ENCODE measurements at regions not wholly inside any gene's neighbourhood (a gene's known extent, or its start where the extent isn't known, plus 50 kb on each side); places are given as distances from the start of the nearest gene placed in this dataset.
"Not testable (repeated sequence)": the region's sequence is repeated elsewhere in the genome, so short reads cannot be mapped to it uniquely, and the experiment has no call there.

DNA sequence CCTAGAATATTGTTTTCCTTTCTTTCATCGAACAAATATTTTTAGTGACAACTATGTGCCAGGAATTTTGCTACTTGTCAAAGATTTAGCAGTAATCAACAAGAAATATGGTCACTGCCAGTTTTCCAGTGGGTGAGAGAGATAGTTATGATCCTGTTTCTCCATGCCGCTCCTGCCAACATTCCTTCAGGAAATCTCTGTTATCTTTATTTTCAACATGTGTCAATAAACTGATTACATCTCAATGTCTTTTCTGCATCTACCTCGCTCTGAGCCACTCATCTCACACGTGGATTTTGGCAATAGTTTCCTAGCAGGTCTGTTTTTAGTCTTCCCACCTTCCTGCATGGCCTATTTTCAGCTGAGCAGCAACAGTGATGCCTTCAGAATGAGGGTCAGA, 650.0 kb upstream of the STXBP6 start:
- DNase-seq: no peak

DNA sequence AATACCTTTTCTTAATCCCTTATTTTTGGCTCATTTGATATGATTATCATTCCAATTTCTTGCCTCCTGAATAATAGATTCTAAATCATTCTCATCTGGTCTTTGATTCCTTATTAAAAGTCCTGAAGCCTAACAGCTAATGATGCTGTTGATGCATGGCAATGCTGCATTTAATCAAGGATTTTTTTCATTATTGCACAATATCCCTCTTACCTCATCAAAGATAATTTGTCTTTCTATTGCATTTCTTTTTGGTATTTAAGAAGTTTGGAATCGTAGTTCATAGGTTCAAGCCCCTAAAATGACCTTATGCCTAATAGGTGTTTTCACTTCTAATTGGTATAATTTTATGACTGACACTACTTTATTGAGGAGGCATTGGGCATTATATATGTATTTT, 648.2 kb upstream of the STXBP6 start:
- no peak for DNase-seq

DNA sequence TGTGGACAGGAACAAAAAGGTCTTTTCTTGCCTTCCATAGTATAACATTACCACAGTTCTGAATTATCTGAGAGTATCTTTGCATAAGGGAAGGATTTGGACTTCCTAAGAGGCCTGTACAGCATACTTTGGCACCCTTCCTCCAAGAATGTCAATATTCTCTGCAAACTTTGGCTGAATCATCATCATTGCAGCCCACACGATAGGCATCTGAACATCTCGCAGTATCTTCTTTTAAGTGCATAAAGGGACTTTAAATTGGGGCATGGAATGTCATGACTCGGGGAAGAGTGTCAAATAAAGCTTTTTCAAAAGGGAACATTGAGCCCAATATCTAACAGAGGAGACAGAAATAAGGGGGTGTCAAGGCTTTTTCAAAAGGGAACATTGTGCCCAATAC, 646.2 kb upstream of the STXBP6 start:
- DNase-seq: no peak

DNA sequence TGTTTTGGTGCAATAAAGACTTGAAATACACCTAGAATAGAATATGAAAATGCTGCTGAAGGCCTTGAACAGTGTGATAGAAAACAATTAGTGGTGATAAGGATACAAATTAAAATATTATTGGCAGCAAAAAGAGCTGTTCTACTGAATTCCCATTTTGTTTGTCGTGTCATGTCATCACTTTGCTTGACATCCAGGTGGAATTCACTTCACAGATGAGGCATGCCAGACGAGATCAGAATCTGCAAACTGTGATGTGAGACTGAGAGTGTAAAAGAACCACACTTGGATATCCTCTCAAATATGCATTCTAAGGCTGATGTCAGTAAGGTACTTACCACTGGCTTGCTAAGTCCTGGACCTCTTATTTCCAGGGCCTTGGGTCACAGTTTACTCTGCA, 635.1 kb upstream of the STXBP6 start:
- DNase-seq: no peak

- no peak for DNase-seq
Observed at GRCh38 chr14:25680934-25681333, 631.0 kb upstream of the STXBP6 start.

GRCh38 chr14:25680511-25680910, 630.6 kb upstream of the STXBP6 start:
- not testable (repeated sequence) for DNase-seq

GRCh38 chr14:25677111-25677510, 627.2 kb upstream of the STXBP6 start:
- DNase-seq: no peak

- no peak for DNase-seq
Observed at GRCh38 chr14:25667387-25667786, 617.4 kb upstream of the STXBP6 start.

DNA sequence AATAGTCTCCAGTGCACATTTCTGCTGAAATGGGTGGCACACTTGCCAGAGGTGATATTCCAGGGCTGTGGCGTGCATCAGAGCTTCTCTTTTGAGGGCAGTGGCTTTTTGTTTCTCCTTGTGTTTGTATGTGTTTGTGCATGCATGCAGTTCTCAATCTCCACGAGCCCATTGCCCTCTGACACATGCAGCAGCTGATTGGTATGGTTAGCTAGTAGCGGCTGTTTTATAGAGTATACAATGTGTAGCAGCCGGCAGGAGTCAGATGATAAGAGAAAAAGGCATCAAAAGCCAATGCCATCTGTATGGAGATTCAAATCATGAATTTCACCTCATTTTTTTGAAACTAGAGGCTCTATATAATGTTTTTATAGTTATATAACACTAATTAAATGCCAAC, 616.9 kb upstream of the STXBP6 start:
- DNase-seq: no peak

GRCh38 chr14:25658988-25659387, 609.0 kb upstream of the STXBP6 start:
- no peak for DNase-seq

DNA sequence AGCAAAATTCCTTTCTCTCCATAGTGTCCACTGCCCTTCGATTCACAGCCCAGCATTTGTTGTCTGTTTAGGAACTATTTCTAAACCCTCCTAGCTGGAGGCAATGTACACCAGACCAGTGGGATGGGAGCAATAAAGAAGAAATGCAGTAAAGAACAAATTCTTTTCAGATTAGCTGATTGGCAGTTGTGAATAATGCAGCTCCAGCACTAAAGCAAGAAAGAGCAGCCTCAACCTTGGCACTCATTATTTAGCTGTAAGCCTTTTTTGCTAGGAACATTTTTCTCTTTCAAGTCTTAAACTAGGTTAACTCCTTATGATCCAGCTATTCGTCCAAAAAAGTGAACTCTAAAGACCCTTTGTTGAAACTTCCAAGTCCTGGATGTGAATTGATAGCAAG, 580.5 kb upstream of the STXBP6 start:
- no peak for DNase-seq

DNA sequence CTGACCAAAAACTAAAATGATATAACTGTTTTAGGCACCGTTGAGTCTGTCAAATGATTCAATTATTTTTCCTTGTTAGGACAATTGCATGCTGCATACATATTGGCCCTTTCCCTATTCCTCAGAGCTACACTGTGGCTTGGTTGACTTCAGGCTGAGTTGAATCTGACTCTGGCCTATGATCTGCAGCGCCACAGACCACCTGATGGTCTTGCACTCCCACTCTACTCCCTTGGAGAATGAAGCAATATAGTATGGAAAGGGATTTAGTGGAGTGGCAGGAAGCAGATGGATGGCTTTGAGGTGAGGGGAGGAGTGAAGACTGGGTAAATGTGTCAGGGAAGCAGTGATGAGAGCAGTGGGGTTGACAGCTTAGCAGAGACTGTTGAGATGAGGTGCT, 579.0 kb upstream of the STXBP6 start:
- no peak for DNase-seq

DNA sequence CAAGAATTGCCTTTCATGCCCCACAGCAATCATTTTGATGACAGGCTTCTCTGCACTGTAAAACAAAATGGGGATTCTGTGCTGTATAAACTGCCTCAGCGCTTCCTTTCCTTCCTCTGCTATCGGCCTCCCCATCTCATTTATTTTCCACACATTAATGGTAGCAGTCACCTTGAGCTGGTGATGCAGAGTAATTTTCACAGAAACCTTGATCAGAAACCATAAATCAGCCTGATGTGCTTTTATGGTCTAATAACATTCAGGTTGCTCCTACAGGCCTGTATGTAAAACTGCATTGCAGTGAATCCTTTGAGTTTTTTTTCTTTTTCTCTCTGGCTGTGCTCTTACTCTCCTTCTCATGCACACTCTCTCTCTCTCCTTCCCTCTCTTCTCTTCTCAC, 578.4 kb upstream of the STXBP6 start:
- no peak for DNase-seq

GRCh38 chr14:25626986-25627385, 577.0 kb upstream of the STXBP6 start:
- DNase-seq: no peak

DNA sequence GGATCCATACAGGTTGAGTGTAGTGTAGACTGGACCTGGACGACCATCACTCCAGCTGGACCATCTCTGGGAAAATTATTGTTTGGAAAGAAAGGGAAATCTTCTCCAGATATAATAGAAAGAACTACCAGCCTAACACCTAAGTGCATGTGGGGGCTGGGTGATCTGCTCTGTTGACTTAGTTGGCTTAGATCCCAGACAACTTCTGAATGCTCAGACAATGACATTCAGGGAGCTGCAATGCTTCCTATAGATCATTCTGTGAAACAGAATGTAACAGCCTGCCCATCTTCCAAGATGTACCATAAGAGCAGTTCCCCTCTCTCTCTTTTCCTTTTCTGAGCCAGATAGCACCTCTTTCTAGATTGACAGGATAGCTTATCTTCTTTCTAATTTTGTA, 572.8 kb upstream of the STXBP6 start:
- peak; percentile 74 for DNase-seq

GRCh38 chr14:25620515-25620914, 570.6 kb upstream of the STXBP6 start:
- no peak for DNase-seq

GRCh38 chr14:25615174-25615573, 565.2 kb upstream of the STXBP6 start:
- DNase-seq: no peak

GRCh38 chr14:25607192-25607591, 557.2 kb upstream of the STXBP6 start:
- no peak for DNase-seq

DNA sequence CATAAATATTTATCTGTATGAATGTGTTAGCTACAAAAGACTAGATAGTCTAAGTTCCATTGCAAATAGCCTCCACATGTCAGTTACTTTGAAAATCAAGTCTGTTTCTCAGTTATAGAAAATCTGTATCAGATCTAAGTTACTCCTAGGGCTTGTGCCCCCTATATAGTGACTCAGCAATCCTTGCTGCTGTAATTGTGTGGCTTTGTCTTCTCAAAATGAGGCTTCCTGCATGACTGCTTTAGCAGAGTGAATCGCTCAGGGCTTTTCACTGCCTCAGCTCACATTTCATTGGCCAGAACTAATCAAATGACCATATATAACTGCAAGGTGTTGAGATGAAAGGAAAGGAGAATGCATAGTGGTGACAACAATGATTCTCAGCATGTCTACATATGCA, 552.2 kb upstream of the STXBP6 start:
- no peak for DNase-seq

DNA sequence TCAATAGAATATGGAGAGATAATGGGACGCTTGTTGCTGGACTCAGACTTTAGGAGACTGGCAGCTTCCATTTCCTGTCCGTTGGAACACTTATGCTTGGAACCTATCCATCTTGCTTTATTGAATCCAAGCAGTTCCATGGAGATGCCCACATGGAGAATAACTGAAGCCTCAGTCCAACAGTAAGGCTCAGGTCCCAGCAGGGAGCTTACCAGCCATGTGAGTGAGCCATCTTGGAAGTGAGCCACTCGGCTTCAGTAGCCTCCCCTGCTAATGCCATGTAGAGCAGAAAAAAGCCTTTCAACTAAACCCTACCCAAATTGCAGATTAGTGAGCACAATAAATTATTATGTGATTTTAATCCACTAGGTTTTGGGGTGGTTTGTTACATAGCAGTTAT, 538.8 kb upstream of the STXBP6 start:
- no peak for DNase-seq

DNA sequence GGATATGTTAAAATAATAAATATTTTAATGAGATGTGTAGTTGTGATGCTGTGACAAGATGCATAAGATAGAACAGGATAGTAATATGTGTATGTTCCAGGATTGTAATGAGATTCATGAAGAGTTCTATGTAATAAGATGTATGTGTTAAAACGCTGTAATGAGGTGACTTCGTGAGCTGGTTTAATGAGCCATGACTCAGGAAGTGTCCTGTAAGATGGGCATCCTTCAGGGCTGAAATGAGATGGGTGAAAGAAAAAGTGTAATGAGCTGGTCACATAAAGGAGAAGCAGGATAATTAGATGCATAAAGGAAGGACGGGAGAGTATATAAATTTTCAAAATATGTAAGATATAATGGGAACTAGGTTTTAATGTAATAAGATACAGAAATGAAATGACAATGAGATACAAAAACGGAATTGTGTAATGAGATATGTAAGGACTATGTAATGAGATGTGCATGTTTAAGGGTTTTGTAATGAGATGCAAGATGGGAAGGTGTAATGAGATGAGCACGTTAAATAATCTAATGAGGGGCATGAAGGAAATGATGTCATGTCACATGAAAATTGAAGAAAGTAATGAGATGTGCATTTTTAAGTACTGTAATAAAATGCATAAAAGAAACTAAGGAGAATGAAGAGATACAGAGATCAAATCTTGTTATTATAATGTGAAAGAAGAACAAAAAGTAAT, 524.8 kb upstream of the STXBP6 start:
- no peak for DNase-seq

- no peak for DNase-seq
Observed at GRCh38 chr14:25570483-25570882, 520.5 kb upstream of the STXBP6 start.

- no peak for DNase-seq
Observed at GRCh38 chr14:25557466-25557865, 507.5 kb upstream of the STXBP6 start.

GRCh38 chr14:25552826-25553225, 502.9 kb upstream of the STXBP6 start:
- no peak for DNase-seq

GRCh38 chr14:25551674-25552073, 501.7 kb upstream of the STXBP6 start:
- no peak for DNase-seq

DNA sequence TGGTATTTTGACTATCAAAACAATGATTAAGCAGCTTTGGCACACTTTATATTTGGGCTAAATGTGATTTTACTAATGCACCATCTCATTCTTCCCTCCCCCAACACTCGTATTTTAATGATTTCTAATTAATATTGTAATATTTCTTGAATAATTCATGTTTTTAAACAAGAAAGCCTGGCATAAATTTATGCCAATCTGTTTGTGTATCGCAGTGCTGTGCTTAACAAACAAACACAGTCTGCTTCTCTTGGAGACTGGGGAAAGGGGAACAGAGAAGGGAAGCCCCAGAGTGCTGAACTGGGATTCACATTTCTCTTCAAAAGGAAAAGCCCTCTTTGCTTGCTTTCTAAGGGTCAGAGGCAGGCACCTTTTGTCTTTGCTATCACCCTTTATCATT, 496.9 kb upstream of the STXBP6 start:
- no peak for DNase-seq

Data from DMS153 (cell line).